ENCODE measurements at regions not wholly inside any gene's neighbourhood (a gene's known extent, or its start where the extent isn't known, plus 50 kb on each side); places are given as distances from the start of the nearest gene placed in this dataset.

DNA sequence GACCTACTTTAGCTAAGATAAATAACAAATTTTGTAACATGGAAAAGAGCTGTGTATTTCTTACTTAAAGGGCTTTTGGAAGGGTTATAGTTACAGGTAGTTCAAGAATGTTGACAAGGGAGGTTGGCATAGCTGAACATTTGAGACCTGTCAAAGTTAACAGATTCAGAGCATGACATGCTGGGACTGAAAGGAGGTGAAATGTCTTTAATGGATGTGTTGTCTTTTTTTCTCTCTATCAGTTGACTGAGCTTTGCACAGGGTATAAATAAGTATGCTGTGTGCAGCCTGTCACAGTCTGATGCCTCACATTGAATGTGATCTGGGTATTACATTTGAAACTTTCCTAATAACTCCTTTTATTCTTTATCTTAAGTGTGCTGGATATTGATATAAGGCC is 411.9 kb upstream of the ZP4 start:
- H3K27ac ChIP-seq, result no peak overlapping the region
- H3K9me3 ChIP-seq, result no peaks in the 10 kb centered on the region
- no peaks in the 10 kb centered on the region for H3K4me1 ChIP-seq (ENCODE audit: control insufficient read depth in 1 of 2, insufficient read depth in 1 of 2, low read depth in 1 of 2, low read length in 1 of 2)
- H3K27me3 ChIP-seq, result no peaks in the 10 kb centered on the region
- TF ChIP-seq, protein P1, sequence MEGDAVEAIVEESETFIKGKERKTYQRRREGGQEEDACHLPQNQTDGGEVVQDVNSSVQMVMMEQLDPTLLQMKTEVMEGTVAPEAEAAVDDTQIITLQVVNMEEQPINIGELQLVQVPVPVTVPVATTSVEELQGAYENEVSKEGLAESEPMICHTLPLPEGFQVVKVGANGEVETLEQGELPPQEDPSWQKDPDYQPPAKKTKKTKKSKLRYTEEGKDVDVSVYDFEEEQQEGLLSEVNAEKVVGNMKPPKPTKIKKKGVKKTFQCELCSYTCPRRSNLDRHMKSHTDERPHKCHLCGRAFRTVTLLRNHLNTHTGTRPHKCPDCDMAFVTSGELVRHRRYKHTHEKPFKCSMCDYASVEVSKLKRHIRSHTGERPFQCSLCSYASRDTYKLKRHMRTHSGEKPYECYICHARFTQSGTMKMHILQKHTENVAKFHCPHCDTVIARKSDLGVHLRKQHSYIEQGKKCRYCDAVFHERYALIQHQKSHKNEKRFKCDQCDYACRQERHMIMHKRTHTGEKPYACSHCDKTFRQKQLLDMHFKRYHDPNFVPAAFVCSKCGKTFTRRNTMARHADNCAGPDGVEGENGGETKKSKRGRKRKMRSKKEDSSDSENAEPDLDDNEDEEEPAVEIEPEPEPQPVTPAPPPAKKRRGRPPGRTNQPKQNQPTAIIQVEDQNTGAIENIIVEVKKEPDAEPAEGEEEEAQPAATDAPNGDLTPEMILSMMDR (IDR thresholded peaks at IDR 0.05), result no peak
- H3K4me3 ChIP-seq (ENCODE audit: low read depth in 1 of 2, low read length in 1 of 2), result no peak overlapping the region
- no peaks in the 10 kb centered on the region for H3K36me3 ChIP-seq

- no peaks in the 10 kb centered on the region for H3K36me3 ChIP-seq
- no peak overlapping the region for H3K4me3 ChIP-seq (ENCODE audit: low read depth in 1 of 2, low read length in 1 of 2)
- no peaks in the 10 kb centered on the region for H3K27me3 ChIP-seq
- H3K27ac ChIP-seq, result no peak overlapping the region
- TF ChIP-seq, protein P1 (IDR thresholded peaks at IDR 0.05), result no peak
- H3K9me3 ChIP-seq, result no peaks in the 10 kb centered on the region
- no peaks in the 10 kb centered on the region for H3K4me1 ChIP-seq (ENCODE audit: control insufficient read depth in 1 of 2, insufficient read depth in 1 of 2, low read depth in 1 of 2, low read length in 1 of 2)
Observed at GRCh38 chr1:238296371-238296770, 405.6 kb upstream of the ZP4 start.

DNA sequence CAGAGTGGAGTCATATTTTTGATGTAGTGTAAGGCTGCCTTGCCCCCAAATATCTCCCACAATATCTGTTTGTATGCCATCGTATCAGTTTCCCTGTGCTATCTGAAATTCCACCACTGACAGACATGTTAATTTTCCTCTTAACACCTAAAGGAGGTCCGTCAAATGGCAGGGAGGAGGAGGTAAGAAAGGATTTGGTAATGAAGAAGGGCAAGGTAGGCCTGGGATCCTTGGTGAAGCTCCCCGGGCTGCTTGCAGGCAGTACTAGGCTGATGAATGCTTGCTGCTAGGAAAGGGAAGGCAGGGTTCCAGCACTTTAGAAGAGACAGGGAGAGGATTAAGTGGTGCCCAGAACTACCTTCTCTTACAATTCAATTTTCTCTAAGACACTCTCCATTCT is 402.4 kb upstream of the ZP4 start:
- TF ChIP-seq, protein P1 (IDR thresholded peaks at IDR 0.05), result no peak
- Histone ChIP-seq H3K4me1 (ENCODE audit: control insufficient read depth in 1 of 2, insufficient read depth in 1 of 2, low read depth in 1 of 2, low read length in 1 of 2) (no peaks in the 10 kb centered on the region), H3K9me3 (no peaks in the 10 kb centered on the region), H3K36me3 (no peaks in the 10 kb centered on the region), H3K27ac (no peak overlapping the region), H3K4me3 (ENCODE audit: low read depth in 1 of 2, low read length in 1 of 2) (no peak overlapping the region), H3K27me3 (no peaks in the 10 kb centered on the region)

DNA sequence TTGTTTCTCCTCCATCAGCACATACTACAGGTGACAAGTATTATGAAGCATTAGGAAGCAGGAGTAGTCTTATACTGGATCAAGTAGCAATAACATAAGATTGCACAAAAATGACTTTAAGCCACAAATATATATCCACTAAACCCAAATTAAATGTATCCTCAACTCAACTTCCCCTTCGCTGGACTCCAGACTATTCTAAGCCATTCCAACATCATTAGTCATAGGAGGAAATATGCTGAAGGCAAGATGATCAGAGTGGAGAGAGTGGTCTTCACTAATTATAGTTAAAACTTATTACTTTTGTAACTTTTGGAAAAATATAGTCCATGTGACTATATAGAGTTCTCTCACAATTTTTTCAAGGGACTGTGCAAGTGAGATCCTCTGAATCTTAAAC is 390.7 kb upstream of the ZP4 start:
- no peaks in the 10 kb centered on the region for H3K27me3 ChIP-seq
- no peak overlapping the region for H3K4me3 ChIP-seq (ENCODE audit: low read depth in 1 of 2, low read length in 1 of 2)

GRCh38 chr1:238279694-238280380 is 389.1 kb upstream of the ZP4 start:
- Histone ChIP-seq H3K9me3 (peaks cover 3% of the 10 kb centered on the region), H3K4me3 (ENCODE audit: low read depth in 1 of 2, low read length in 1 of 2) (no peak overlapping the region), H3K27ac (no peak overlapping the region), H3K4me1 (ENCODE audit: control insufficient read depth in 1 of 2, insufficient read depth in 1 of 2, low read depth in 1 of 2, low read length in 1 of 2) (no peaks in the 10 kb centered on the region), H3K27me3 (no peaks in the 10 kb centered on the region), H3K36me3 (no peaks in the 10 kb centered on the region)
- TF ChIP-seq, protein P1 (IDR thresholded peaks at IDR 0.05), result no peak

More for the DNA sequence above, 390.7 kb upstream of the ZP4 start:
- no peaks in the 10 kb centered on the region for H3K36me3 ChIP-seq
- H3K27ac ChIP-seq, result no peak overlapping the region
- TF ChIP-seq, protein P1 (IDR thresholded peaks at IDR 0.05), result no peak
- no peaks in the 10 kb centered on the region for H3K4me1 ChIP-seq (ENCODE audit: control insufficient read depth in 1 of 2, insufficient read depth in 1 of 2, low read depth in 1 of 2, low read length in 1 of 2)
- no peaks in the 10 kb centered on the region for H3K9me3 ChIP-seq

Measured in neutrophil (primary cell).